ENCODE measurements at regions not wholly inside any gene's neighbourhood (a gene's known extent, or its start where the extent isn't known, plus 50 kb on each side); places are given as distances from the start of the nearest gene placed in this dataset.

- no peak for DNase-seq (ENCODE audit: insufficient read length, low spot score, missing footprints)
- Histone ChIP-seq H3K9me3 (ENCODE audit: low read depth, low read length) (no peaks in the 10 kb centered on the region), H3K4me3 (ENCODE audit: insufficient read depth, low read length) (no peak overlapping the region), H3K27ac (ENCODE audit: low read depth, low read length) (no peak overlapping the region), H3K79me2 (ENCODE audit: insufficient read depth, low read length) (no peaks in the 10 kb centered on the region), H3K27me3 (ENCODE audit: insufficient read depth, low read length) (no peaks in the 10 kb centered on the region), H3K4me2 (ENCODE audit: insufficient read depth, low read length) (no peak overlapping the region), H3K36me3 (ENCODE audit: insufficient read depth, low read length) (no peaks in the 10 kb centered on the region), H3K4me1 (ENCODE audit: insufficient read depth, low read length) (no peaks in the 10 kb centered on the region), H4K20me1 (ENCODE audit: insufficient read depth, low read length) (no peaks in the 10 kb centered on the region), H2AFZ (ENCODE audit: low read length) (peak overlapping the region; percentile 48)
- TF ChIP-seq CTCF (IDR thresholded peaks at IDR 0.05; ENCODE audit: extremely low read depth, low read depth, low read length): no peak
Observed at GRCh38 chr2:235135195-235135965, 183.6 kb downstream of the SH3BP4 start.

GRCh38 chr2:235135990-235136561 lies 184.3 kb downstream of the SH3BP4 start:
- Histone ChIP-seq H3K27ac (ENCODE audit: low read depth, low read length) (no peak overlapping the region), H3K4me3 (ENCODE audit: insufficient read depth, low read length) (peak overlapping the region; percentile 34), H3K4me2 (ENCODE audit: insufficient read depth, low read length) (peak overlapping the region; percentile 75), H2AFZ (ENCODE audit: low read length) (peak overlapping the region; percentile 54), H3K4me1 (ENCODE audit: insufficient read depth, low read length) (no peaks in the 10 kb centered on the region), H4K20me1 (ENCODE audit: insufficient read depth, low read length) (no peaks in the 10 kb centered on the region), H3K27me3 (ENCODE audit: insufficient read depth, low read length) (no peaks in the 10 kb centered on the region), H3K9me3 (ENCODE audit: low read depth, low read length) (no peaks in the 10 kb centered on the region), H3K36me3 (ENCODE audit: insufficient read depth, low read length) (no peaks in the 10 kb centered on the region), H3K79me2 (ENCODE audit: insufficient read depth, low read length) (no peaks in the 10 kb centered on the region)
- peak; percentile 96 for DNase-seq (ENCODE audit: insufficient read length, low spot score, missing footprints)
- peak; percentile 82 for TF ChIP-seq CTCF (IDR thresholded peaks at IDR 0.05; ENCODE audit: extremely low read depth, low read depth, low read length)

- TF ChIP-seq CTCF (IDR thresholded peaks at IDR 0.05; ENCODE audit: extremely low read depth, low read depth, low read length): no peak
Observed at GRCh38 chr2:235138339-235138738, 186.5 kb downstream of the SH3BP4 start.

More at GRCh38 chr2:235138339-235138738, 186.5 kb downstream of the SH3BP4 start:
- Histone ChIP-seq H3K4me1 (ENCODE audit: insufficient read depth, low read length) (no peaks in the 10 kb centered on the region), H3K27ac (ENCODE audit: low read depth, low read length) (no peak overlapping the region), H3K79me2 (ENCODE audit: insufficient read depth, low read length) (no peaks in the 10 kb centered on the region), H3K4me2 (ENCODE audit: insufficient read depth, low read length) (no peak overlapping the region), H3K27me3 (ENCODE audit: insufficient read depth, low read length) (no peaks in the 10 kb centered on the region), H3K4me3 (ENCODE audit: insufficient read depth, low read length) (no peak overlapping the region), H2AFZ (ENCODE audit: low read length) (peak overlapping the region; percentile 9), H4K20me1 (ENCODE audit: insufficient read depth, low read length) (no peaks in the 10 kb centered on the region), H3K36me3 (ENCODE audit: insufficient read depth, low read length) (no peaks in the 10 kb centered on the region), H3K9me3 (ENCODE audit: low read depth, low read length) (no peaks in the 10 kb centered on the region)
- DNase-seq (ENCODE audit: insufficient read length, low spot score, missing footprints): no peak
